ENCODE measurements at regions not wholly inside any gene's neighbourhood (a gene's known extent, or its start where the extent isn't known, plus 50 kb on each side); places are given as distances from the start of the nearest gene placed in this dataset.
"Not testable (repeated sequence)": the region's sequence is repeated elsewhere in the genome, so short reads cannot be mapped to it uniquely, and the experiment has no call there.

- H3K9me3 ChIP-seq (ENCODE audit: severe bottlenecking): no peaks in the 10 kb centered on the region
- H3K27me3 ChIP-seq (ENCODE audit: insufficient read depth, poor library complexity, severe bottlenecking): no peaks in the 10 kb centered on the region
- no peak overlapping the region for H3K4me3 ChIP-seq (ENCODE audit: severe bottlenecking)
- DNase-seq (ENCODE audit: low spot score) (no peak), ATAC-seq (ENCODE audit: low read depth) (no peak)
- no peaks in the 10 kb centered on the region for H3K36me3 ChIP-seq (ENCODE audit: low read depth)
- H3K4me1 ChIP-seq (ENCODE audit: insufficient read depth, poor library complexity, severe bottlenecking): no peaks in the 10 kb centered on the region
- TF ChIP-seq CTCF (IDR thresholded peaks at IDR 0.05; ENCODE audit: poor library complexity, severe bottlenecking): no peak
- H3K27ac ChIP-seq (ENCODE audit: poor library complexity, severe bottlenecking): no peak overlapping the region
Measured at GRCh38 chr6:86756640-86757229, 180.6 kb upstream of the HTR1E start.

- H3K27me3 ChIP-seq (ENCODE audit: insufficient read depth, poor library complexity, severe bottlenecking): no peaks in the 10 kb centered on the region
Measured at GRCh38 chr6:86744048-86744447, 193.3 kb upstream of the HTR1E start.

GRCh38 chr6:86738078-86738477 lies 199.2 kb upstream of the HTR1E start:
- Histone ChIP-seq H3K36me3 (ENCODE audit: low read depth) (no peaks in the 10 kb centered on the region), H3K4me3 (ENCODE audit: severe bottlenecking) (no peak overlapping the region), H3K4me1 (ENCODE audit: insufficient read depth, poor library complexity, severe bottlenecking) (no peaks in the 10 kb centered on the region), H3K9me3 (ENCODE audit: severe bottlenecking) (no peaks in the 10 kb centered on the region), H3K27ac (ENCODE audit: poor library complexity, severe bottlenecking) (no peak overlapping the region), H3K27me3 (ENCODE audit: insufficient read depth, poor library complexity, severe bottlenecking) (no peaks in the 10 kb centered on the region)
- no peak for TF ChIP-seq CTCF (IDR thresholded peaks at IDR 0.05; ENCODE audit: poor library complexity, severe bottlenecking)
- no peak for DNase-seq (ENCODE audit: low spot score)
- no peak for ATAC-seq (ENCODE audit: low read depth)

More at GRCh38 chr6:86744048-86744447, 193.3 kb upstream of the HTR1E start:
- Histone ChIP-seq H3K27ac (ENCODE audit: poor library complexity, severe bottlenecking) (no peak overlapping the region), H3K4me3 (ENCODE audit: severe bottlenecking) (no peak overlapping the region), H3K9me3 (ENCODE audit: severe bottlenecking) (no peaks in the 10 kb centered on the region), H3K36me3 (ENCODE audit: low read depth) (no peaks in the 10 kb centered on the region), H3K4me1 (ENCODE audit: insufficient read depth, poor library complexity, severe bottlenecking) (no peaks in the 10 kb centered on the region)
- ATAC-seq (ENCODE audit: low read depth): peak; percentile 50; the same call in 2 of the 3 replicates
- DNase-seq (ENCODE audit: low spot score): no peak
- no peak for TF ChIP-seq CTCF (IDR thresholded peaks at IDR 0.05; ENCODE audit: poor library complexity, severe bottlenecking)

- not testable (repeated sequence) for DNase-seq (ENCODE audit: low spot score); H3K4me1 ChIP-seq (ENCODE audit: insufficient read depth, poor library complexity, severe bottlenecking); H3K27me3 ChIP-seq (ENCODE audit: insufficient read depth, poor library complexity, severe bottlenecking); H3K4me3 ChIP-seq (ENCODE audit: severe bottlenecking); H3K27ac ChIP-seq (ENCODE audit: poor library complexity, severe bottlenecking); ATAC-seq (ENCODE audit: low read depth); H3K36me3 ChIP-seq (ENCODE audit: low read depth); H3K9me3 ChIP-seq (ENCODE audit: severe bottlenecking)
Measured at GRCh38 chr6:86731631-86732030, 205.7 kb upstream of the HTR1E start.

GRCh38 chr6:86730772-86731171 lies 206.6 kb upstream of the HTR1E start:
- H3K36me3 ChIP-seq (ENCODE audit: low read depth); H3K27me3 ChIP-seq (ENCODE audit: insufficient read depth, poor library complexity, severe bottlenecking); H3K27ac ChIP-seq (ENCODE audit: poor library complexity, severe bottlenecking); ATAC-seq (ENCODE audit: low read depth); H3K4me1 ChIP-seq (ENCODE audit: insufficient read depth, poor library complexity, severe bottlenecking); H3K4me3 ChIP-seq (ENCODE audit: severe bottlenecking); DNase-seq (ENCODE audit: low spot score); H3K9me3 ChIP-seq (ENCODE audit: severe bottlenecking): not testable (repeated sequence)

GRCh38 chr6:86730216-86730615 lies 207.1 kb upstream of the HTR1E start:
- ATAC-seq (ENCODE audit: low read depth): no peak
- H3K27ac ChIP-seq (ENCODE audit: poor library complexity, severe bottlenecking): no peak overlapping the region
- no peak for DNase-seq (ENCODE audit: low spot score)
- H3K27me3 ChIP-seq (ENCODE audit: insufficient read depth, poor library complexity, severe bottlenecking): no peaks in the 10 kb centered on the region
- H3K4me3 ChIP-seq (ENCODE audit: severe bottlenecking): no peak overlapping the region
- no peaks in the 10 kb centered on the region for H3K4me1 ChIP-seq (ENCODE audit: insufficient read depth, poor library complexity, severe bottlenecking)
- TF ChIP-seq CTCF (IDR thresholded peaks at IDR 0.05; ENCODE audit: poor library complexity, severe bottlenecking): no peak
- peaks cover 1% of the 10 kb centered on the region for H3K9me3 ChIP-seq (ENCODE audit: severe bottlenecking)
- no peaks in the 10 kb centered on the region for H3K36me3 ChIP-seq (ENCODE audit: low read depth)

All from RWPE2 (cell line).